ENCODE measurements at regions not wholly inside any gene's neighbourhood (a gene's known extent, or its start where the extent isn't known, plus 50 kb on each side); places are given as distances from the start of the nearest gene placed in this dataset.

GRCh38 chr12:111010061-111010460 lies 89.7 kb upstream of the MYL2 start:
- BruUV-seq (replicated peaks) = no TSS peak

GRCh38 chr12:111006621-111007020 lies 86.2 kb upstream of the MYL2 start:
- H4K20me1 ChIP-seq (ENCODE audit: control insufficient read depth, insufficient read depth) = no peaks in the 10 kb centered on the region
- no peaks in the 10 kb centered on the region for H3K79me2 ChIP-seq (ENCODE audit: control insufficient read depth, insufficient read depth, low read length)
- DNase-seq (ENCODE audit: low read depth, low spot score) (no peak), ATAC-seq (no peak), FAIRE-seq (no peak)
- ChIA-PET SMC1A (ENCODE audit: uncharacterized antibody, unreplicated experiment) (interaction anchor here (1.2 to 1.9 kb wide), 2 partner anchors 9 to 111 kb away, joined by 3 to 4 read pairs; no protein-coding TSS in a partner anchor), RAD21 (ENCODE audit: unreplicated experiment) (no interaction called here), CTCF (no interaction called here), POLR2A (interaction anchor here (0.6 kb wide), 1 partner anchor 28 kb away, joined by 5 read pairs; no protein-coding TSS in a partner anchor)
- H3K27me3 ChIP-seq (replicated peaks in 1 of 2; ENCODE audit: control insufficient read depth in 2 of 2, insufficient read depth in 2 of 2, low read length in 1 of 2) = no peaks in the 10 kb centered on the region; a peak in 2 of 4 replicates
- H3K36me3 ChIP-seq (ENCODE audit: control insufficient read depth in 2 of 2, insufficient read depth in 2 of 2, low read length in 1 of 2) = no peaks in the 10 kb centered on the region
- no peak overlapping the region for H3K9ac ChIP-seq (ENCODE audit: control insufficient read depth, insufficient read depth, low read length)
- TF ChIP-seq ZNF622 (IDR thresholded peaks at IDR 0.05) (no peak), FOXK2 (IDR thresholded peaks at IDR 0.05) (no peak), TAF1 (IDR thresholded peaks at IDR 0.05; ENCODE audit: borderline replicate concordance, low read depth, low read length) (no peak), RELB (IDR thresholded peaks at IDR 0.05; ENCODE audit: low read depth) (no peak), SPI1 (IDR thresholded peaks at IDR 0.05; ENCODE audit: borderline replicate concordance, insufficient read depth, low read depth, low read length) (no peak), IKZF1 (conservative IDR thresholded peaks at IDR 0.05) (no peak), STAT3 (IDR thresholded peaks at IDR 0.05; ENCODE audit: low read depth, low read length) (no peak), FOXM1 (IDR thresholded peaks at IDR 0.05; ENCODE audit: low read depth, low read length) (no peak)
- H3K4me2 ChIP-seq (ENCODE audit: control insufficient read depth, insufficient read depth) = no peak overlapping the region
- H3K4me1 ChIP-seq (ENCODE audit: control insufficient read depth, insufficient read depth, low read length) = no peaks in the 10 kb centered on the region
- no peak overlapping the region for H3K4me3 ChIP-seq
- H3K9me3 ChIP-seq (replicated peaks; ENCODE audit: control insufficient read depth, insufficient read depth, low read length) = no peaks in the 10 kb centered on the region; the same call in 2 of the 3 replicates
- H3K27ac ChIP-seq (ENCODE audit: control insufficient read depth, insufficient read depth) = no peak overlapping the region
- WGBS (ENCODE audit: insufficient coverage, insufficient replicate concordance, low lambda C conversion rate, missing lambda C conversion rate) = 2% methylated on average over 2 of the region's 2 CpGs
- no TSS peak for BruUV-seq (replicated peaks)
- intact Hi-C loops (cut with micrococcal nuclease; ENCODE audit: unreplicated experiment) = no loop called here
- H2AFZ ChIP-seq (ENCODE audit: control insufficient read depth, low read depth, low read length) = no peak overlapping the region
- in situ Hi-C loops (cut with MboI) = no loop called here

More at GRCh38 chr12:111010061-111010460, 89.7 kb upstream of the MYL2 start:
- CTCF ChIA-PET = no interaction called here
- Histone ChIP-seq H3K9me3 (replicated peaks; ENCODE audit: control insufficient read depth, insufficient read depth, low read length) (no peaks in the 10 kb centered on the region; the same call in 2 of the 3 replicates), H3K27me3 (replicated peaks in 1 of 2; ENCODE audit: control insufficient read depth in 2 of 2, insufficient read depth in 2 of 2, low read length in 1 of 2) (no peaks in the 10 kb centered on the region; a peak in 2 of 4 replicates), H4K20me1 (ENCODE audit: control insufficient read depth, insufficient read depth) (no peaks in the 10 kb centered on the region), H3K27ac (ENCODE audit: control insufficient read depth, insufficient read depth) (no peak overlapping the region), H3K4me3 (no peak overlapping the region), H3K9ac (ENCODE audit: control insufficient read depth, insufficient read depth, low read length) (no peak overlapping the region), H3K4me2 (ENCODE audit: control insufficient read depth, insufficient read depth) (no peak overlapping the region), H3K79me2 (ENCODE audit: control insufficient read depth, insufficient read depth, low read length) (no peaks in the 10 kb centered on the region), H3K4me1 (ENCODE audit: control insufficient read depth, insufficient read depth, low read length) (no peaks in the 10 kb centered on the region), H3K36me3 (ENCODE audit: control insufficient read depth in 2 of 2, insufficient read depth in 2 of 2, low read length in 1 of 2) (no peaks in the 10 kb centered on the region), H2AFZ (ENCODE audit: control insufficient read depth, low read depth, low read length) (no peak overlapping the region)
- no peak for FAIRE-seq
- POLR2A ChIA-PET = no interaction called here
- 39% methylated on average over 3 of the region's 3 CpGs for WGBS (ENCODE audit: insufficient coverage, insufficient replicate concordance, low lambda C conversion rate, missing lambda C conversion rate)
- TF ChIP-seq CHD1 (IDR thresholded peaks at IDR 0.05; ENCODE audit: low read depth, low read length) = no peak
- no peak for TF ChIP-seq RB1 (IDR thresholded peaks at IDR 0.05; ENCODE audit: borderline replicate concordance)
- TF ChIP-seq SPI1 (IDR thresholded peaks at IDR 0.05; ENCODE audit: borderline replicate concordance, insufficient read depth, low read depth, low read length) = no peak
- no peak for TF ChIP-seq KLF5 (IDR thresholded peaks at IDR 0.05; ENCODE audit: partially characterized antibody)
- no peak for TF ChIP-seq IRF5 (IDR thresholded peaks at IDR 0.05; ENCODE audit: borderline replicate concordance)
- no peak for TF ChIP-seq ZNF384 (IDR thresholded peaks at IDR 0.05; ENCODE audit: borderline replicate concordance, low read depth, low read length)
- no peak for TF ChIP-seq MTA2 (IDR thresholded peaks at IDR 0.05; ENCODE audit: low read depth)
- TF ChIP-seq SIX5 (IDR thresholded peaks at IDR 0.05; ENCODE audit: low read depth, low read length, severe bottlenecking) = no peak
- no peak for TF ChIP-seq TARDBP (IDR thresholded peaks at IDR 0.05; ENCODE audit: borderline replicate concordance)
- SMC1A ChIA-PET (ENCODE audit: uncharacterized antibody, unreplicated experiment) = no interaction called here
- intact Hi-C loops (cut with micrococcal nuclease; ENCODE audit: unreplicated experiment) = no loop called here
- in situ Hi-C loops (cut with MboI) = no loop called here
- no peak for DNase-seq (ENCODE audit: low read depth, low spot score)
- ATAC-seq = no peak
- RAD21 ChIA-PET (ENCODE audit: unreplicated experiment) = no interaction called here
